Activated CD4-positive, CD25-positive, alpha-beta regulatory T cell treated with anti-CD3 and anti-CD28 coated beads, Interleukin-2, amount 50 U/mL, for 24 hours (primary cell): ENCODE measurements at regions not wholly inside any gene's neighbourhood (a gene's known extent, or its start where the extent isn't known, plus 50 kb on each side); places are given as distances from the start of the nearest gene placed in this dataset.
"Not testable (repeated sequence)": the region's sequence is repeated elsewhere in the genome, so short reads cannot be mapped to it uniquely, and the experiment has no call there.

ENCODE experiments used
- ATAC-seq, 2 donors: fragments of 150-1000 bp; cut with Tn5 transposase; one replicate each; pipeline ENCODE4 v1.10.0; 2021; ENCODE audit warnings: mild to moderate bottlenecking in 1 of 2, moderate library complexity in 1 of 2

DNA sequence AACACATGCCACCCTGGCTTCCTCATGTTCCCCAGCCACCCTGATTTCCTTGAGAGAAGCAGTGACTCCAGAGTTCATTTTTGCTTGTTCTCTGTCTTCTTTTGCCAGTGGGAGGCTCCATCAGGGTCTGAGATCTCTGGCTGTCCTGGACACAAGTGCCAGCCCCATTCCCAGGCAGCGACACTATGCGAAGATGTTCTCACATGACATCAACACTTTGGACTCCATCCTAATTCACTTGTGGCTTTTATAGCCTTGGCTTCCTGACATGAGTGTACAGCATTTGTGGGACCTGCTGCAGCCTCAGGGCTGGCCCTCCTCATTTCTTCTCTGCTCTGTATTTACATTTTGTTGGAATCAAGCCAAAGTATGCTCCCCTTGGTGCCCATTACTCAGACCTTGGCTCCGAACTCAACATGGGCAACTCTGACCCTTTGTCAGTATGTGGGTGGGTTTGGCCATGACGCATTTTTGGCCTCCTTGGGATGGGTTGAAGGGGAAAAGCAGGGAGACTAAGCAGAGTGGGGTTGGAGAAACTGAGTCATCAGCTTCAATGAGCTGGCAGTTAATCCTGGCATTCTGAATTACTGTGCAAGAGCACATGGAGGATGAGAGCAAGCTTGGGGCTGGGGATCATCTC, 119.0 kb upstream of the EEF2KMT start:
- no peak for ATAC-seq

GRCh38 chr16:5215901-5216300, 118.3 kb upstream of the EEF2KMT start:
- no peak for ATAC-seq

- ATAC-seq: no peak
Measured at GRCh38 chr16:5214466-5214865, 116.9 kb upstream of the EEF2KMT start.

GRCh38 chr16:5212501-5212900, 114.9 kb upstream of the EEF2KMT start:
- not testable (repeated sequence) for ATAC-seq

- not testable (repeated sequence) for ATAC-seq
Measured at GRCh38 chr16:5207862-5208498, 110.4 kb upstream of the EEF2KMT start.

- no peak for ATAC-seq
Measured at GRCh38 chr16:5207001-5207523, 109.5 kb upstream of the EEF2KMT start.

GRCh38 chr16:5206331-5206990, 108.9 kb upstream of the EEF2KMT start:
- no peak for ATAC-seq

GRCh38 chr16:5205361-5206040, 107.9 kb upstream of the EEF2KMT start:
- no peak for ATAC-seq

- ATAC-seq: not testable (repeated sequence)
Measured at GRCh38 chr16:5203675-5204074, 106.1 kb upstream of the EEF2KMT start.

- no peak for ATAC-seq
Measured at GRCh38 chr16:5200123-5200522, 102.5 kb upstream of the EEF2KMT start.

DNA sequence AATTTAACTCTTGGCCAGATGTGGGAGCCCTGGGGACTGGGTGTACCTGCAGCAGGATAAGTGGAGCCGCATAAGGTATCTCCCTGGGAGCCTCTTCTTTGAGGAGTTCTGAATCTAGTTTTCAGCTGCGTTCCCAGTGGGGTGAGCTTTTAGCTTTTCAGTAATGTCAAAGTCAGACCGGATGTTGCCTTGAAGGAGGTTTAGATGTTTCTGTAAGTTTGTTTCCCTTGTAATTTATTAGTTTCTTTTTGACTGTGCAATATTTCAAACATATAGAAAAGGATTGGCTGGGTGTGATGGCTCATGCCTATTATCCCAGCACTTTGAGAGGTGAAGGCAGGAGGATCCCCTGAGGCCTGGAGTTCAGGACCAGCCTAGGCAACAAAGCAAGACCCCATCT, 98.6 kb upstream of the EEF2KMT start:
- no peak for ATAC-seq

- ATAC-seq: no peak
Measured at GRCh38 chr16:5193861-5194260, 96.3 kb upstream of the EEF2KMT start.

GRCh38 chr16:5188989-5189352, 91.4 kb upstream of the EEF2KMT start:
- ATAC-seq: no peak

DNA sequence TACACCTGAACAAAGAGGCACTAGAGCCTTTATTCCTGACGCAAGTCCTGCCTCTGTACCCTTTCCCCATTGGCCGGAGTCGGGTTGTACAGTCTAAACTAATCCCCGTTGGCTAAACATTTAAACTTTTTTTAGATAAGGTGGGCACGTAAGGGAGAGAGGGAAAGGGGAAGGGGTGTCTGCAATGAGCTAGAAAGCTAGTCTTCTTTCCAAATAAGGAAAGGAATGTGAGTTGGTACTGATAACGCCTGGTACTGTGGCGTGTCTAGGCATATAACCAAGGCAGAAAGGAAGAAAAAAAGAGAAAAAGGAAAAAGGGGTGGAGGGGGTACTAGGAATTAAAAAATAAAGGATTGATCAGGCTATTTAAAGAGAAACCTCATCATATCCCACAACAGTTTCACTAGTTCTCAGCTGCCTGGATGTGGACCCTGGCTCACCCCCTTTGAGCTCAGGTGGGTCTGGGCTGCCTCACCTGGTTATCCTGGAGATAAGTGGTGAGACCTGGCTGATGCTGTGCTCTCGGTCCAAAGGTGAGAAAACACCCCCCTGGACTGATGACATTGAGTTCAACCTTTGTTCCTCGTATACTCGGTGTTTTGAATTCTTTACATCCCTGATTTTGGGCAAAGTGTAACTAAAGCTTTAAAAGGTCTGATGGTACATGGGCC, 90.9 kb upstream of the EEF2KMT start:
- ATAC-seq: no peak

GRCh38 chr16:5187402-5187952, 89.9 kb upstream of the EEF2KMT start:
- no peak for ATAC-seq

- ATAC-seq: no peak
Measured at GRCh38 chr16:5186381-5186903, 88.8 kb upstream of the EEF2KMT start.

DNA sequence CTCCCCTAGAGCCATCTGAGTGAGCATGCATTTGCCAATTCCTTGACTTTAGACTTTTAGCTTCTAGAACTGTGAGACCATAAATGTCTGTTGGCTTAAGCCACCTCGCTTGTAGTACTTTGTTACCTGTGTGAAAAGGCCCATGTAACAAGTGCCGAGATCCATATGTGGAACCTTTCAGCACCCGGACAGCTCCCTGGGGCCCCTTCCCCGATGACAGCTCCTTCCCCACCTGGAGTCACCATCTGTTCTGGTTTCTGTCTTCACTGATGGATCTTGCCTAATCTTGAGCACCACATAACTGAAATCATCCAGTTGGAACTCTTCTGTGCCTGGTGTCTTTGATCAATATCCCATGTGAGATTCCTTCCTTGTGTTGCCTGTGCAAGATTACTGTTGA, 78.9 kb upstream of the EEF2KMT start:
- ATAC-seq: no peak

DNA sequence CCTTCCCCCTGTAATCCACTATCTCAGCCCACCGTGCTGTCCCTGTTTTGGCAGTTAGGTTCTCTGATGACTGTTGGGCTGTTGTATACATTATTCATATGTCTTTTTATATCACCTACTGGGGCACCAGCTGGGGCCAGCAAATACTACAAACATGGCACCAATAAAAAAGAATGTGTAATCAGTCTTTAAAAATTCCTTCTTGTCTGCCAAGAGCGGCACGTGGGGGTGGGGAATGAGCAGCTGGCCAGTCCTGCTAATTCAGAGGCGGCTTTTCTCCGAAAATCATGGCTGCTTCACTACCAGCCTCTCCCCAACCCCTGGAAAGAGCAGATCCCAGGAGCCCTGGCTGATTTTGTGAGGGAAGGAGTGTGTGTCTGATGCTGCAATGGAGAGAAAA, 77.7 kb upstream of the EEF2KMT start:
- ATAC-seq: no peak

DNA sequence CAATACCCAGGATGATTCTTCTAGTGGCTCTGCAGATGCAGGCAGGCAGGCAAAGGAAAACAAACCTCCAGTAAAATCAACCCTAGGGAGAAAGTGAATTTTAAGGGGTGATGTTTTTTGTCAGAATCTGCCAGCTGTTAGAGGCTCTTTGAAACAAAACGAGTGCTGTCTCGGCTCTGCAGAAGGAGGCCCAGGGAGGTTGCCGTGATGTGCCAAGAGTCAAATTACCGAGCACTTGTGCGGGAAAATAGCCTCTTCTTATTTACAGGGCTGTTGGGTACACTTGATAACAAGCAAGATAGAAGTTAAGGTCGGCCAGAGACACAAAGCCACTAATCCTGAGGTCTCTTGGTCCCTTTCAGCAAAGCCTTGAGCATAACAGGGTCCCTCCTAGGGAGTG, 68.9 kb upstream of the EEF2KMT start:
- ATAC-seq: no peak

DNA sequence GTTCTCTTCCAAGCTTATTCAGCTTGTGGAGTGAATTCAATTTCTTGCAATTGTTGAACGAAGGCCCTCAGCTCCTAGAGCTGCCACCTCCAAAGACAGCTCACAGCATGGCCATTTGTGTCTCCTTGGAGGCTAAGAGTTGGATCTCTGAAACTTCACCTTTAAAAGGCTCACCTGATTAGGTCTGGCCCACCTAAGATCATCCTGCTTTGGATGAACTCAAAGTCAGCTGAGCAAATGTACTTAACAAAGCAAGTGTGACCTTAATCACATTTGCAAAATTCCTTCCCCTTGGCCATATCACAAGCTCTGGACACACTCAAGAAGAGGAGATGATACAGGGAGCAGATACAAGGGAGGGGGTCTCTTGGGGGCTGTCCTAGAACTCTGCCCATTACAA, 67.8 kb upstream of the EEF2KMT start:
- not testable (repeated sequence) for ATAC-seq

DNA sequence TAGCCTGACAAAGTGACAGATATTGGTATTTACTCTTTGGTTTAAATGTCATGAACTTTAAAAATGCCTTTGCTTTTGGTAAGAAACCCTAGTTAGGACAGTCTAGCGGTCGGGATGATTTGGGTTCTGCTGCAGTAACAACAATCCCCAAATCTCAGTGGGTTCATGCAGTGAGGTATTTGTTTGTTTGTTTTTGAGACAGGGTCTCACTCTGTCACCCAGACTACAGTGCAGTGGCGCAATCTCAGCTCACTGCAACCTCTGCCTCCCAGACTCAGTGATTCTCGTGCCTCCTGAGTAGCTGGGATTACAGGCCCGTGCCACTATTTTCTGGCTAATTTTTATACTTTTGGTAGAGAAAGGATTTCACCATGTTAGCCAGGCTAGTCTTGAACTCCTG, 65.2 kb upstream of the EEF2KMT start:
- not testable (repeated sequence) for ATAC-seq

- ATAC-seq: not testable (repeated sequence)
Measured at GRCh38 chr16:5161888-5162287, 64.3 kb upstream of the EEF2KMT start.
